ENCODE measurements at regions not wholly inside any gene's neighbourhood (a gene's known extent, or its start where the extent isn't known, plus 50 kb on each side); places are given as distances from the start of the nearest gene placed in this dataset.

DNA sequence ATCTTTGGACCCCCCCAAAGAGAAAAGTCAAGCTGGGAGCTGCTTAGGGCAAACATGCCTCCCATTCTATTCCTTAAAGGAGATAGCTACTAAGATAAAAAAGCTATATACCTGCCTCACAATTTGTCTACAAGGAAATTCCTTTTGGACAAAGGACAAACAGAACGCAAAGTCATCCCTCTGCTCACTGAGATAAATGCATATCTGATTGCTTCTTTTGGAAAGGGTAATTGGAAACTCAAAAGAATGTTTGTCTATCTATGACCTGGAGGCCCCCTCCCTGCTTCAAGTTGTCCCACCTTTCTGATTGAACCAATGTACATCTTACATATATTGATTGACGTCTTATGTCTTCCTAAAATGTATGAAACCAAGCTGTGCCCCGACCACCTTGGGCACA is 80.9 kb upstream of the FUT8 start:
- intact Hi-C loops (cut with DNase I): no loop called here
- DNase-seq: no peak

DNA sequence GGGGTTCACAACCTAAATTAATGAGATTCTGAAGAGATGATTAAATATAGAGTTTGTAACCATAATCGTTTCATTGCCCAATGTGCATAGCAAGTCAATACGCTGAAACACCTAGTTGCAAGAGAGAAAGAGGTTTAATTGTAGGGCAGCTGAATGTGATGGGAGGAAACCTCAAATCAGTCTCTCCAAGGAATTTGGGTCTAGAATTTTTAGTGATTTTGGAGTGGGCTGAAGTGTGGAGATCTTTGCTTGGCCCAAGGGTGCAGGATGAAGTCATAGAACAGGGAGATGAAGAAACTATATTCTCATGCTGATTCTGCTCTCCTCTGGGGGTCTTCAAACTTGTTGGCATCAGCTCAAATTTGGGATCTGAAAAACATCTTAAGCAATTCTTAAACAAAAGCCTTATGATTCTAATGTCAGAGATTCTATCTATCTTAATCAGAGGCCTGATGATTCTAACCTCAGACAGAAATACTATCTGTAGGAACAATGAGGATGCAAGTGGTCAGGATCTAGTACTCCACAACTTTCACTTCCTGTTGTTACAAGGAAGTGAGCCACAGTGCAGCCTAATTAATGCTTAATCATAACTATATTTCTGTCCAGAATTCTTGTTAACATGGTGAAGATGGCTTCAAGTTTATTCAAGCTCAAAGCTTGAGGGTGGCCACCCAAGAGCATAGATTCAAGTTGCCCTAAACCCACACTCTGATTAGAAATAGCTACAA is 80.2 kb upstream of the FUT8 start:
- intact Hi-C loops (cut with DNase I): no loop called here
- DNase-seq: no peak

DNA sequence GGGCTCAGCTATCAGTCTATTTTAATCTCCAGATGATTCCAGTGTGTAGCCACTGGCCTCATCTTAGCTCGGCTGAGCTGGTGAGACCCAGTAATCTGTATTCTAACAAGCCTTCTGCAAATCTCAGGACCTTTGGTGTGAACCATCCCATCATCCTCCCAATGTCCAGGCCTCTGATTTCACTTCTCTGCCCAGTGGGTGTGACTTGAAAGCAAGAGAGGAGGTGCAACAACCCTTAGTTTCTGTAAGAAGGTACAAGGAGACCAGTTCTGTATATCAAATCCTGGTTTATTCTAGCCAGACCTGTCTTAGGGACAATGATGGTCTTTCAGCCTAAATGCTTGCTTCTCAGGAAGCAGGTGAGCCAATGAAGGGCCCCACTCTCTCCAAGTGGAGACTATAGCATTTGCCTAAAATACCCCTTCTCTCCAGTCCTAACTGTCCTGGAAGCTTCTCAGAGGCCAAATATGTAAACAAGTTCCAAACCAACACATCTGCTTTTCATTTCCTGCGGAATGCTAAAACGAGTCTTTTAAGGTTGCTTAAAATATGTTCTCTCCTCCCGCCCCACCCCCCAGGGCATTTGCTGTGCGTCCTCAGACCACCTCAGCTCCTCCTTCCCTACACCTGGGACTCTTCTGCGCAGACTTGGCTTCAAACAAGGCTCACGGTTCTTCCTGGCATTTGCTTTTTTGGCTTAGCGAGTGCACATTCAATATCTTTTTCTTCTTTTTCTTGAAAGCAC is 78.4 kb upstream of the FUT8 start:
- DNase-seq: no peak
- intact Hi-C loops (cut with DNase I): no loop called here

DNA sequence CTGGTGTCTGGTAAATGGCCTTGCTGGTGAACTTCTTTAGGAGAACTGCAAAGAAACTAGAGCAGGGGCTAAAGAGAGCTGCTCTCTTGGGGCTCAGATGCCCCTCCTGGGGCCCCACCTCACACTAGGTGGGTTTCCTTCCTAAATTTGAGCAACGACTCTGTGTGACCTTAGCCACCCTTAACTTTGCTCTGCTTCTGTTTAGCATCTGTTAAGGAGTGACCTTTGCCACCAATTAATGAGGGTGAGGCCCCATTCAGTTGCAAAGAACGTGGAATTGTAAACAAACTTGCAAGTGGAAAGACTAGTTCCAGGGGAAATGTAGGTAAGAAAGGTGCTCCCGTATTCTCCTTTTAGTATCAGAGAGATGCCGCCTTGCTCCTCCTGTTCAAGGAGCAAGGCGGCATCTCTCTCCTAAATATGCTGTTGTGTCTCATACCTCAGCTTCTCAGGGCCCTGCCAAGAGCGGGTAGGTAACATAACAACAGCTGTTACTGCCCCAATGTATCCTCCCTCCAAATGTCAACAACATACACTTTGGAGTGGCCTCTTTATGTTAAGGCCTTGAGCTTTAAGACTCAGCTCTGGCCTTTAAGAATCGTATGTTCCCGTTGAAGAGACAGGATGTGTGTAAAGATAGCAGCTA is 77.6 kb upstream of the FUT8 start:
- intact Hi-C loops (cut with DNase I): no loop called here
- DNase-seq: no peak

DNA sequence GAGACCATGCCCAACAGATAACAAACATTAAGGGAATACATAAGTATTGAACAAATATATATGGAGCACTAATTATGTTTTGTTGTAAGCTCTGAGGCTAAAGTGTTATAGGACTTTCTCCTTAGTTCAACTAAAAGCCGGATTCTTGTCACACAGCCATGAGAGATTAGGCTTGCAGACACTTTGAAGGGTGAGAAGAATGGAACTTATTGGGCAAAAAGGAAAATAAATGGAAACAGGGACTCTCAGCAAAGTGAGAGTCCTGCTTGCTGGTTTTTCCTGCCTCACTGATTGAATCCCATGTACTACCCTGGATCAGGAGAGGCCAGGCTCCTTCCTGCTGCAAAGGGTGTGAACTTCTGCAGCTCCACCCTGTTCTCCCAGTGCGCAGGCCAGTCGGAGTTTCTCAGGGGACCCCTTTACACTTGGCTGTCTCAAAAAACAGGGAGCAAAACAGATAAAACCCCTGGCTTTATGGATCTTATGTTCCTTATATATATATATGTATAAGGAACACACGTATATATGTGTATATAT is 77.1 kb upstream of the FUT8 start:
- intact Hi-C loops (cut with DNase I): no loop called here
- DNase-seq: no peak

DNA sequence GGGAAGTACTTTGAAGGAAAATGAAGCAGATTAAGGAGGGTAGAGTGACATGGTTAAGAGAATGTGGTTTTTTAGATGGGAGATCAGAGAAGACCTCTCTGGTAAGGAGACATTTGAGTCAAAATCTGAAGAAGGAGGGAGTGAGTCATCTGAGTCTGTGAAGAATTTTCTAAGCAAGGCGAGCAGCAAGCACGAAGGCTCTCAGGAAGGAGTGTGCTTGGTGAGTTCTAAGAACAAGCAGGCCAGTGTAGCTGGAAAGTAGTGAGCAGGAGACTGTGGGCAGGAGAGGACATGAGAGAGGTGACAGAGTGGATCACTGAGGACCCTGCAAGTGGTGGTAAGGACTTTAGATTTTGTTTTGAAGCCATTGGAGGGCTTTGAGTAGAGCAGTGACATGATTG is 76.3 kb upstream of the FUT8 start:
- DNase-seq: no peak
- intact Hi-C loops (cut with DNase I): no loop called here

DNA sequence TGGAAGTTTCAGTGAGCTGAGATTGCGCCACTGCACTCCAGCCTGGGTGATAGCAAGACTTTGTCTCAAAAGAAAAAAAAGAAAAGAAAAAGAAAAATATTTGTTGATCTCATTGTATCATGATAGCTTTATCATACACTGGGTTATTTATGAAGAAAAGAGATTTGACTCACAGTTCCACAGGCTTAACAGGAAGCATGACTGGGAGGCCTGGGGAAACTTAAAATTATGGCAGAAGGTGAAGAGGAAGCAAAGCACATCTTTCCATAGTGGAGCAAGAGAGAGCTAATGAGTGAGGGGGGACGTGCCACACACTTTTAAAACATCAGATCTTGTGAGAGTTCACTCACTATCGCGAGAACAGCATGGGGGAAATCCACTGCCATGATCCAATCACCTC is 72.7 kb upstream of the FUT8 start:
- DNase-seq: no peak
- intact Hi-C loops (cut with DNase I): no loop called here

DNA sequence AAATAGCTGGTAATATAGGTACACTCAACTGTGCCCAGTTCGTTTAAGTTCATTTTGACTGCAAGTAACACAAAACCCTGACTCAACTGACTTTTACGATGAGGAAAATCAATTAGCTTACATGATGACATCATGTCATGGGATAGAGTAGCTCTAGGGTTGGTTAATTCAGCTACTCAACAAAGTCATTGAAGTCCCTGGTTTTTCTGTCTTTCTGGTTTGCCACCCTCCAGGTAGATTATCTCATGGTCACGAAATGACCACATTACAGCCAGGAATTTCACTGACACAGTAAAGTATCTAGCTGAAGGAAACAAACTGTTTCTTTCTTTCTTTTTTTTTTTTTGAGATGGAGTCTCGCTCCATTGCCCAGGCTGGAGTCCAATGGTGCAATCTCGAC is 68.5 kb upstream of the FUT8 start:
- intact Hi-C loops (cut with DNase I): no loop called here
- no peak for DNase-seq

DNA sequence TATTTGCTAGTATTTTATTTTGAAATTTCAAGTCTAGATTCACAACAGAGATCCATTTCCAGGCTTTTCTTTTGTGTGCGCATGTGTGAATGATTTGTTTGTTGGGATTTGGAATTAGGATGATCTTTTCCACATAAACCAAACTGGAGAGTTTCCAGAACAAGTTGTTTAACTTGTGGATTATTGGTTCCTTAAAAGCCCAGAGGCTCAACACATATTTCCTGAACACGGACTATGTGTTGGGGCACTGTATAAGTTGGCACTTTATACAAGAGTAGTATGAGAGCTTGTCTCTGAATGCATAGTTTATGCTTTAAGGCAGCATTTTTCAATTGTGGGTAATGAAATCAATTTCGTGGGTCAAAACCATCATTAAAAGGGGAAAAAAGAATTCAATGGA is 67.3 kb upstream of the FUT8 start:
- no peak for DNase-seq
- intact Hi-C loops (cut with DNase I): no loop called here

DNA sequence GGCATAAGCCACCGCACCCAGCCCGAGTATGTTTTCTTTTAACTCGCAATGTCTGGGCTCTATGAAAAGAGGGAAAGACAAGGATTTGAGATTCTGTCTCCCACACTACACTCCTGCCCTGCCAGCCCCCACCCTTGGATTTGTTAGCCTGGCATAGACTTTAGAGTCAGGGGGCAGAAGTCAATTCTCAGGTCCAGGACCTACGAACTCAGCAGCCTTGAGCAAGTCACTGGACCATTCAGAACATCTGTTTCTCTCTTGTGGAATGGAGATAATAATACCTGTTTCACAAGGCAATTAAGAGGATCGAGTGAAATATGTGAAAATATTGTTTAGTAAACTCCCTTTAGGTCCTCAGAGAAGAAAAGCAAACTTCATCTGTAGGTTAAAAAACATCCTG is 66.1 kb upstream of the FUT8 start:
- intact Hi-C loops (cut with DNase I): no loop called here
- no peak for DNase-seq

DNA sequence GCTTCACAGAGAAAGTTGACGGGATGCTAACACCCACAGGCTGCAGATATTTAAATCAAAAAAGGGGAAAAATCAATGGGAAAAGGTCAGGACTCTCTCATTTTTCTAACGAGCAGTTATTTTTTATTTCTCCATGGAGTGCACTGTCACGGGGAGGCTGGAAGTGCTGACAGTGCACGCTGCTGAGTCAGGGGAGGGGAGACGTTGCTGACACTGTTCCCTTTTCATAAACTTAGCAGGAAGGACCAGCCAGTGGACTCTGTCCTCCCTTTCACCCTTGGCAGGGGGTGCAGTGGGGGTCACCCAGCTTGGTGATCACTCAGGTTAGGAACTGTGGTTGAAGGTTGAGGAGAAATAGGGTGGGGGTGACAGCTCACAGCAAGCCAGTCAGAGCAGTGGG is 65.6 kb upstream of the FUT8 start:
- intact Hi-C loops (cut with DNase I): no loop called here
- peak in 20 of 42 donors; percentile 13 to 61 (median 34) for DNase-seq

DNA sequence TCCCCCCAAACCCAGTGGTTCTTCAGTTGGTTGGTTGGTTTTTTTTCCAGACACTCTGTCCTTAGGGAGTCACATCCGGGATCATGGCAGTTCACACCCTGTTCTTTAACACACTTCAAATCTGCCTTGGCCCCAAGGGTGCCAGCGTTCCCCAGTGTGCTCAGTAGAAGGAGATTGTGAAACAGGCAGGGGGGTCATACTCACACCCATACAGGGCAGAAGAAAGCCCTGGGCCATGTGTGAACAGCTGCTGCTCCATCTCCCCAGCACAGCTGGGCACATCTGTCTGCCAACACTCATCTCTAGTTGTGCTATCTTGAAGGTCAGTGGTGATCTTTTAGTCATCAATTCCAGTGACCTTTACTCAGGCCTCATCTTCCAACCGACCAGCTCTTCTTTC is 64.4 kb upstream of the FUT8 start:
- no peak for DNase-seq
- intact Hi-C loops (cut with DNase I): no loop called here

DNA sequence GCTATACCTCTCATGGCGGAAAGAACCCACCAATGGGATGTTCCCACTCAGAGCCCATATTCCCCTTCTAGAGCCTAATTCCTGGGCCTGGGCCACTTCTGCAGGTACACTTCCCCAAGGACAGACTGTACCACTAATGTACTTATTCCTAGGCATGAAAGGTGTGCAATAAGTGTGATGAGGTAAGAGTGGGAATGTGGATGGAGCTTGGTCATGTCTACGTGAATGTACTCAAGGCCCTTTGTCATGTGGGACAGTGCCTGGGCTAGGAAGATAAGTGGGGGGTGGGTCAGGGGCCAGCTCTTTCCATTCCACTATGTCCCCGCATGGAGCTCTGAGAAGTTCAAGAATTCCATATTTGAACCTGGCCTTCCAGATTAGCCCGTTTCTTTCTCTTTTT is 63.4 kb upstream of the FUT8 start:
- intact Hi-C loops (cut with DNase I): no loop called here
- DNase-seq: no peak

DNA sequence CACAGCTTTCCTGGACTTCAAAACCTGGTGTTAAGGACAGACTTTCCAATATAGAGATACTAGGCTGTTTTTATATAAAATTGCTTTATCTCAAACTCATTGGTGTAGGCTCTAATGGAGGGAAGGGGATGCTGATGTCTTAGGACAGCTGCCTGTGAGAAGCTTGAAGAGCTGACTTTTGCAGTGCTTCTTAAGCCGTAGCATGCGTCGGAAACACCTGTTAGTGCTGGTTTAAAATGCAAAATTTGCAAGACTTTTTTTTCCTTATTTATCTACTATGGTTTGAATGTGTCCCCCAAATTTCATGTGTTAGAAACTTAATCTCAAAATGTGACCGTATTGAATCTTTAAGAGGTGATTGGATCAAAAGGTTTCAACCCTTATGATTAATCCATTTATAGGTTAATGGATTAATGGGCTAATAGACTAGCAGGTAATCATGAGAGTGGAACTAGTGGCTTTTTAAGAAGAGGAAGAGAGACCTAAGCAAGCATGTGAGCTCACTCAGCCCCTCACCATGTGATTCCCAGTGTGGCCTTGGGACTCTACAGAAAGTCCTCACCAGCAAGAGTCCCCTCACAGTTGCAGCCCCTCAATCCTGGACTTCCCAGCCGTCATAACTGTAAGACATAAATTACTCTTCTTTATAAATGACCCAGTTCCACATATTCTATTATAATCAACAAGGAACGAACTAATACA is 60.9 kb upstream of the FUT8 start:
- DNase-seq: no peak
- intact Hi-C loops (cut with DNase I): no loop called here

DNA sequence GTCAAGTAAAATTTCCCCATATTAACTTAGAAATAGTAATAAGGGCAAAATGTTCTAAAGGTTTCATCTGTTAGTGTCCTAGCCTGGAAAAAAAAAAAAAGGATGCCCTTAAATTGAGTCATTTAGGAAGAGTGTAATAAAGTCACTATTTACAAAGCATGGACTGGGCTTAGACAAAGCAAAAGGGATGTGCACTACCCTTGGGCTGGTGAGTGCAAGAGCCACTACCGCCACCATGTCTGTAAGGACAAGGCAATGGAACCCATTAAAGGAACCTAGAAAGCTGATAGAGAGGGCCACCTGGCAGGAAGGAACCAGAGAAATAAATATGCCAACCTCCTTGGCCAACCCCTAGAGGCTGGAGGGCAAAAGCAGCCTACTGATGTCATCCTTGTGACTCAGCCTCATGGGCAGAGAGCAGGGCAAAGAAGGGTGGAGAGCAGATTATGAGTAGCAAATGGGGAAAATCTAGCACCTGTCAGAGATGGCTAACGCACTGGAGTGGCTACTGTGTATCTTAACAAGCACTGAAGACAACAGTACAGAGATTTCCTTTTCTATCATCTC is 59.5 kb upstream of the FUT8 start:
- DNase-seq: no peak
- intact Hi-C loops (cut with DNase I): no loop called here

DNA sequence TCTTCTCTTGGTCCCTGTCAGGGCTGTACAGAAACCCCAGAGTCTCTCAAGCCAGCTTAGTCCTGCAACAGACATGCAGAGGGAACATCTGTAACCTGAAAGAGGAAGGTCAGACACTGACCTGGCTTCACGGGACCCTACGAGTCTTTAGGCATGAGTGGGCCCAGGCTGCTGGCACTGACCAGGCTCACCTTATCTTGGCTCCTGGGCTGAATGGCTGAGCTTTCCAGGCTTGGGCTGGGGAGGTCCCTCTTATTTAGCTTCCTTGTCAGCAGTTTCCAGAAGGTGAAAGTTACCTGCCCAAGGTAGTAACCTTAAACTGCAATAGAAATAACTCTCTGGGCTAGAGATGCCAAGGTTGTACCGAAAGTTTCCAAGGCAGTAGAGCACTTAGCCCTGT is 58.4 kb upstream of the FUT8 start:
- intact Hi-C loops (cut with DNase I): no loop called here
- no peak for DNase-seq

DNA sequence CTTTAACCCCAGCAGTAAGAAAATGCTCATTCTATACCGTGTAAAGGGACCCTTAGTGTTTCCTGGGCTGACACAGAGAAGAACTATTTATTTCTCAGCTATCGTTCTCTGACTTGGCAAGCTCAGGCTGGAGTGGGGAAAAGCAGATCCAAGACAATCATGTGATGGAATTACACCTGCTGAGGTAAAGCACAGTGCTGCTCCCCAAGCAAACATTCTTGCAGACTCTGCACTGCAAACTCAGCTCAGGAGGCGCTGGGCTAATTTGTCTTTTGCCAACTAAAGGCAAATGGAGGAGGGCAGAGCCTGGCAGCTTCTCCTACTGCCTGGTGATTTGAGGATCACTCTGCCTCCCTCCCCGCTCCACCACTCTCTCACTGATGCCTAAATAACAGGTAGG is 57.8 kb upstream of the FUT8 start:
- no peak for DNase-seq
- intact Hi-C loops (cut with DNase I): loop anchor here (5.0 kb wide), 1 partner anchor 67 kb away; no protein-coding TSS in a partner anchor

DNA sequence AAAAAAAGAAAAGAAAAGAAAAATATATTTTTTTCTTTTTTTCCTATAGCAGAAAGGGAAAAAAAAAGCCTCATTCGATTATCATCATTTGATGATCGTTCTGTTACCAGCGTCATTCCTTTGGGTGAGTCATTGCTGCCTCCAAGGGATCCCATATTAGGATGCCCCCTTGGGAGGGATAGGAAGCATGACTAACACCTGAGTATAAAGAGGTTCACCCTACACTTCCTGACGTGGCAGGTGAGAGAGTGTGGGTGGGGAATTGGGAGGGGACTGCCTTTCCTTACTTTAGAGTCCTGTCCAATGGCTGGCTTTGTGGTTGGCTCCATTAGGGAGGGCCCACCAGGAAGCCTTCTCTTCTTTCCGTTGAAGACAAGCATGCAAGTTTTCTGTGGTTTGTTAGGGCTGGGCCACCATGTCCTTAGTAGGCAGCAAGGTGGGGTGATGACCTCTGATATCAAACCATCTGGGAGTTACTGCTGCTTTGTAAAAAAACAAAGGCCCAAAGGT is 56.1 kb upstream of the FUT8 start:
- DNase-seq: peak in 26 of 42 donors; percentile 7 to 79 (median 34)
- intact Hi-C loops (cut with DNase I): loop anchor here (5.0 kb wide), 1 partner anchor 69 kb away; no protein-coding TSS in a partner anchor

DNA sequence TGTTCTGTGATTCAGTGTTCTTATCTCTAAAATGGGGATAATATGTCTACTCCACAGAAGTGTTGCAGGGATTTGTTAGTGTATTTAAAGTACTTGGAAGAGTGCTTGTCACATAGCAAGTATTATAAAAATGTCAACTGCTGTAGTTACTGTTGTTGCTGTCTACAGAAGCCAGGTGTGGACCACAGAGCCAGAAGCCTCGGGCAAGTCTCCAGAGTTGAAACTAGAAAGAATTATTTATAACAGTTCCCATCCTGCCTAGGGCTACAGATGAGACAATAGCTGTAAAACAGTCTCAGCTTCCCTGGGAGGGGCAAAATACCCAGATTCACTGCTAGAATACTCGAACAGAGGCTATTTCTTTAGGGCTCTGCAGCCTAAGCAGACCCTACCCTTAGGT is 55.4 kb upstream of the FUT8 start:
- DNase-seq: no peak
- intact Hi-C loops (cut with DNase I): loop anchor here (5.0 kb wide), 1 partner anchor 70 kb away; no protein-coding TSS in a partner anchor

All from head of caudate nucleus (tissue), 42 donors.